Urinary bladder (tissue), 3 donors: ENCODE measurements at regions not wholly inside any gene's neighbourhood (a gene's known extent, or its start where the extent isn't known, plus 50 kb on each side); places are given as distances from the start of the nearest gene placed in this dataset.

ENCODE experiments used
- DNase-seq: peaks from one replicate; pipeline ENCODE4 v3.0.0-alpha.2; 2015; ENCODE audit errors: extremely low spot score
- H3K27ac ChIP-seq: one replicate; pipeline ENCODE4 v1.5.1; 2013; ENCODE audit warnings: low read depth, mild to moderate bottlenecking, moderate library complexity
- H3K36me3 ChIP-seq: one replicate; pipeline ENCODE4 v1.6.1; 2013; ENCODE audit warnings: mild to moderate bottlenecking, moderate library complexity; ENCODE audit not compliant: insufficient read depth
- H3K4me1 ChIP-seq: one replicate; pipeline ENCODE4 v1.6.1; 2013; ENCODE audit warnings: mild to moderate bottlenecking, moderate library complexity; ENCODE audit not compliant: insufficient read depth
- H3K4me3 ChIP-seq: one replicate; pipeline ENCODE4 v1.5.1; 2013; ENCODE audit warnings: low read depth, low read length
- WGBS: extraction: QIAGEN DNeasy Blood & Tissue Kit; methylation state at CpG from one replicate; pipeline ENCODE4 v1.1.7; 2013; 5-methylcytosine and 5-hydroxymethylcytosine counted together
- donor health status: healthy with polysubstance abuse.
- donor health status: healthy.

DNA sequence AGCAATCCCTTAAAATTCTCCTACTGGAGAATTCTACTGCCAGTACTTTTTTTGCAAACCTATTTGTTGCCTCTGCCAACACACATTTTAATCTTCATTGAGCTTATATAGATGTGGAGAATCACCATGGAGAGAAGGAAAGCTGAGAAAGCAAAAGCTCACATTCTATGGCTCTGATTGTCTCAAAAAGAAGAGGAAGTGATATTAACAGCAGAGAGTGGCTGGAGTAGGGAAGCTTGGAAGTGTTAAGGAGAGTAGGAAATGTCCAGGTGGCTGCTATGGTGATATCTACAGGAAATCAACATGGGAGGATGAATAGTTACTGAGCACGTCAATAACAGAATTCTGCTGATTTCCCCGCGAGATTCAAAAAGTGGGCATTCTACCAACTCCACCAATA is 78.8 kb upstream of the TDRD3 start:
- no peak overlapping the region for H3K27ac ChIP-seq
- 71% methylated on average over 3 of the region's 3 CpGs for WGBS
- H3K4me1 ChIP-seq, result no peaks in the 10 kb centered on the region
- no peak overlapping the region for H3K4me3 ChIP-seq
- H3K36me3 ChIP-seq, result no peaks in the 10 kb centered on the region
- DNase-seq, result no peak

GRCh38 chr13:60324131-60324530 is 72.9 kb upstream of the TDRD3 start:
- Histone ChIP-seq H3K4me1 (no peaks in the 10 kb centered on the region), H3K4me3 (no peak overlapping the region), H3K36me3 (no peaks in the 10 kb centered on the region), H3K27ac (no peak overlapping the region)
- WGBS, result 95% methylated on average over 2 of the region's 2 CpGs
- DNase-seq, result no peak

GRCh38 chr13:60326273-60326672 is 70.7 kb upstream of the TDRD3 start:
- H3K36me3 ChIP-seq, result no peaks in the 10 kb centered on the region
- H3K27ac ChIP-seq, result no peak overlapping the region
- H3K4me1 ChIP-seq, result no peaks in the 10 kb centered on the region
- no peak for DNase-seq
- H3K4me3 ChIP-seq, result no peak overlapping the region
- 96% methylated on average over 3 of the region's 3 CpGs for WGBS

DNA sequence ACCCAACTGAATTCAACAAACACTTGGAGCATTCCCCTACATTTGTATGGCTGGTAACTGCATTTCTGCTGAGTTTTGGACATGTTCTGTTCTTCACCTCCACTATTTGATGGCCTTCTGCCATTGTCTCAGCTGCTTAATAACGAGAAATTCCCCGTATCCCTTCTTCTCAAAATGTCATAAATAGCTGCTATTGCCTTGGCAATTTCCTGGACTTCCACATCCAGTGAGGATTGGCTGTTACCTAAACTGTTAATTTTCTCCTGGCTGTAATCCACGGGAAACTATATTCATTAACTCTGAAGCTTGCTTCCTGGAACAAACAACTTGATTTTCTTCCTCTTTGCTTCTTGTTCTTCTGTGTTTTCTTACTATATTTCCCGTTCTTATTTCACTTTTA is 69.5 kb upstream of the TDRD3 start:
- Histone ChIP-seq H3K36me3 (no peaks in the 10 kb centered on the region), H3K4me3 (no peak overlapping the region), H3K4me1 (no peaks in the 10 kb centered on the region), H3K27ac (no peak overlapping the region)
- no peak for DNase-seq
- WGBS, result 44% methylated on average over 4 of the region's 4 CpGs

- Histone ChIP-seq H3K36me3 (no peaks in the 10 kb centered on the region), H3K4me1 (no peaks in the 10 kb centered on the region), H3K27ac (no peak overlapping the region), H3K4me3 (no peak overlapping the region)
- DNase-seq, result no peak
- 77% methylated on average over 2 of the region's 2 CpGs for WGBS
Measured at GRCh38 chr13:60328073-60328472, 68.9 kb upstream of the TDRD3 start.

- H3K4me1 ChIP-seq, result no peaks in the 10 kb centered on the region
- 37% methylated on average over 2 of the region's 2 CpGs for WGBS
- DNase-seq, result no peak
- no peak overlapping the region for H3K27ac ChIP-seq
- H3K4me3 ChIP-seq, result no peak overlapping the region
- no peaks in the 10 kb centered on the region for H3K36me3 ChIP-seq
Measured at GRCh38 chr13:60329221-60329923, 67.6 kb upstream of the TDRD3 start.

DNA sequence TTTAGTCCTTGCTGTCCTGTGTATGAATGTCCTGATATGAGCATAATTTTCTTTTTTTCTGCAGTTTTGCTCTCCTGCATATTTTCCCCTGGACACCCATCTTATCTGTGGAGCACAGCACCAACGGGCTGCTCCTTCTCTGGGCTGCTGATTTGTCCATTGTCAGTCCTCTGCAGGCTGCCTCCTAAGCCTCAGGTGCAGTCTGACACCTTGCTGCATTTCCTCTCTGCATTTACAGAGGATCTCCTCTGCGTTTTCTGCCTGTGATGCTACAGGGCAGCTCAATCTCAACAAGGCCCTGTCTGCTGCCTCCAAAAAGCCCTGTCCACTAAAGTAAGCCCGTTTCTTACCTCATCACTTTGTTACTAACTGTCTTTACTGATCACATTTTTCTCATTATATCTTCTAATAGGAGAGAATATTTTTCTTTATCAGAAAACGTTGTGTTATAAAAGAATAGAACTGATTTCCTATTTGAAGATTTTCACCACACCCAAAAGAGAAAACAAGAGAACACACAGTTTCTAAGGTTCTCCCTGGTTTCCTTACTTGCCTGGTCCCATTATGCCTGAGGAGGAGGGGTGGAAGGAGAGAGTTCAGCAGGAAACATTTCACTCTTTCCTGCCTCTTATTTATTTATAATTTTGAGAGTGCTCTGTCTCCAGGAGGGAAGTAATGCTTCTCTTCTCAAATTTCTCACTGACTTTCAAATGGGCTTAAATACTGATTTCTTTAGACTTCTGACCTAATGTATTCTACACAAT is 65.6 kb upstream of the TDRD3 start:
- WGBS, result 62% methylated on average over 4 of the region's 4 CpGs
- no peak overlapping the region for H3K27ac ChIP-seq
- H3K4me3 ChIP-seq, result no peak overlapping the region
- no peaks in the 10 kb centered on the region for H3K4me1 ChIP-seq
- no peak for DNase-seq
- no peaks in the 10 kb centered on the region for H3K36me3 ChIP-seq

- no peak for DNase-seq
- H3K4me1 ChIP-seq, result no peaks in the 10 kb centered on the region
- H3K4me3 ChIP-seq, result no peak overlapping the region
- WGBS, result 85% methylated on average over 1 of the region's 1 CpG
- no peaks in the 10 kb centered on the region for H3K36me3 ChIP-seq
- H3K27ac ChIP-seq, result no peak overlapping the region
Measured at GRCh38 chr13:60332682-60333081, 64.3 kb upstream of the TDRD3 start.

- DNase-seq, result no peak
- 75% methylated on average over 1 of the region's 1 CpG for WGBS
- Histone ChIP-seq H3K27ac (no peak overlapping the region), H3K4me3 (no peak overlapping the region), H3K36me3 (no peaks in the 10 kb centered on the region), H3K4me1 (no peaks in the 10 kb centered on the region)
Measured at GRCh38 chr13:60334310-60334709, 62.7 kb upstream of the TDRD3 start.

DNA sequence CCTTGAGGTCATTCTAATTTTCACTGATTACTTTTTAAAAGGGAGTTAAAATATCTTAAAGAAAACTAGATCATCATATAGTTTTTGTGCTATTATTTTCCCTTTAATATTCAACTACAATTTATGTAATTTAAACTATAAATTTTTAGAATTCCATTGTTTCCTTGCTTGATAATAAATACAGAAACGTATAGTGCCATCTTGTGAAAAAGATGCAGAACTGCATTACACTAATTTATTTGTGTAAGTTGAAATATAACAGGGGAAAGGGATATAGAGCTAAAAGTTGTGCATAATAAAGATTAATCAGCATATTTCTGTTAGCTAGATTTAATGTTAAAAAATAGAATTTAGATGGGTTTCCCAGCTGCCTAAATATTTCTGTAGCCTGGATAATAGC is 61.5 kb upstream of the TDRD3 start:
- WGBS, result 0% methylated on average over 1 of the region's 1 CpG
- Histone ChIP-seq H3K4me1 (no peaks in the 10 kb centered on the region), H3K4me3 (no peak overlapping the region), H3K36me3 (no peaks in the 10 kb centered on the region), H3K27ac (no peak overlapping the region)
- DNase-seq, result no peak

DNA sequence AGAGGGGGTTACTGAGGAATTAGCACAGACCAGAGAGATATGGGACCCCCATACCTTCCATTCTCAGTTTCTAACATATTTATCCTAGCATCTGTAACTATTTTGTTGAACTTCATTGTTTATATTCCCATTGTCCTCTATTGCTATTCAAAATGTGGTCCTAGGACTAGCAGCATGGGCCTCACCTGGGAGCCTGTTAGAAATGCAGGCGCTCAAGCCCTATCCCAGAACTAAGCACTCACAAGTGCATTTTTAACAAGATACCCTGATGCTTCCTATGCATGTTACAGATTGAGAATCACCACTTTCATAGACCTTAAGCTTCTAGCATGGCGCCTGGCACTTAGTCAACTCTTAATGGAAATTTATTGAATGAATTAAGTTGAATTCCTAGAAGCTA is 58.3 kb upstream of the TDRD3 start:
- DNase-seq, result no peak
- WGBS, result 95% methylated on average over 2 of the region's 2 CpGs
- Histone ChIP-seq H3K27ac (no peak overlapping the region), H3K4me3 (no peak overlapping the region), H3K4me1 (no peaks in the 10 kb centered on the region), H3K36me3 (no peaks in the 10 kb centered on the region)

DNA sequence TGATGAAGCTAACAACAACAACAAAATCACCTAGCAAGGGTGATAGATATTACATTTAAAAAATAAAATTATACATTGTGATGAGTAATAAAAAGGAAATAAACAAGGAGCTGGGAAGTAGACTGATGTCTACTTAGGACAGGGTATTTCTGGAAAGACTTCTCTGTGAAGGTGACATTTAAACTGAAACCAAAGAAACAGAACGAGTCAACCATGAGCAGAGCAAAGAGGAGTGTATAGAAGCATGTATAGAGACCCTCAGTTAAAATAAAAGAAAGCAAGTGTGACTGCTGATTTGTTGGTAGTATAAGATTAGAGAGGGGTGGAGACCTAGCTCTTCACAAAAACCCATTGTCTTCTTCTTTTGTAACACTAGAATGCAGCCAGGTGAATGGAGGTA is 53.0 kb upstream of the TDRD3 start:
- no peak for DNase-seq
- H3K4me1 ChIP-seq, result no peaks in the 10 kb centered on the region
- WGBS, result 80% methylated on average over 1 of the region's 1 CpG
- H3K4me3 ChIP-seq, result no peak overlapping the region
- H3K27ac ChIP-seq, result no peak overlapping the region
- H3K36me3 ChIP-seq, result no peaks in the 10 kb centered on the region

DNA sequence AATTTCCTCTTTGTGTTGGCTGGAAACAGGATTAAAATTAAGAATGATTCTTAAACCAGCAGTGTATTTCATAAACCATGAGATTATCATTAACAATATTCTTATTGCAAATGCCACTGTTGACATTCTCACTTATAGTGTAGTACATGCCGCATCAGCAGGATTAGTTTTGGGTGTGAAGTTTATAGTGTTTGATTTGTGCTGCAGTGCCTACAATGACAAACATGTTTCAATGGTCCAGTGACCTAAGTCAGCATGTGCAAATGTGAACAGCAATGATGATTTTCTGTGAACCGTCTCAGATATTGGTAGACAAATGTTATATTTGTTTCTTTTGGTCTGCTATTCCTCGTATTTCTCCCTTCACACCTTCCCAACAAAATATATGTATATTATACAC is 49.8 kb upstream of the TDRD3 start:
- 90% methylated on average over 3 of the region's 3 CpGs for WGBS
- Histone ChIP-seq H3K36me3 (no peaks in the 10 kb centered on the region), H3K4me1 (no peaks in the 10 kb centered on the region), H3K27ac (no peak overlapping the region), H3K4me3 (no peak overlapping the region)
- no peak for DNase-seq
